ENCODE measurements at regions not wholly inside any gene's neighbourhood (a gene's known extent, or its start where the extent isn't known, plus 50 kb on each side); places are given as distances from the start of the nearest gene placed in this dataset.

DNA sequence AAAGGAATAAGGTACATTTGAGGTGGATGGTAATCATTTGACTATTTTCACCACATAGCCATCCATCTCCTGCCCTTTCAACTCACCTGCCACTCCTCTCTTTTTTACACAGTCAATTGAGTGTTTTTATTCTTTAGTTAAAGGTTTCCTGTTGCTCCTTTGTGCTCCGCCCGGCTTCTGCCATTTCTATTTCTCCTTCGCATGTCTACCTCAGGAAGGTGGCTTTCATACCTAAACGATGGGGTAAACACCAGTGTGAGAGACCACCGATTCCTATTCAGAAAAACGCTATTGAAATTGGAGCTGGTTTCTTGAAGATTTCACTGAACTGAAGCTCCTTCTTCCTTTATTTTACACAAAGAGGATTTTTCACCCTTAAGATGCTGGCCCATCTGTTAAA lies 1628.0 kb upstream of the PIK3C3 start:
- POLR2A ChIA-PET (ENCODE audit: partially characterized antibody) = no interaction called here
- no peak overlapping the region for H4K91ac ChIP-seq (replicated peaks; ENCODE audit: insufficient read length, low read length)
- H2BK20ac ChIP-seq (ENCODE audit: low read length) = no peak overlapping the region
- H3K9me3 ChIP-seq (ENCODE audit: insufficient read depth in 2 of 2, low read depth in 1 of 2, low read length in 1 of 2) = peaks cover 0 to 5% of the 10 kb centered on the region in 2 experiments; a peak in 1 of 4 replicates
- H4K20me1 ChIP-seq (replicated peaks in 1 of 2; ENCODE audit: control insufficient read depth in 1 of 2, insufficient read depth in 2 of 2, low read length in 2 of 2) = no peaks in the 10 kb centered on the region
- H2AK5ac ChIP-seq (ENCODE audit: low read depth, low read length) = no peak overlapping the region
- H3K4me3 ChIP-seq (ENCODE audit: extremely low read depth in 1 of 4, insufficient read depth in 2 of 4, low read depth in 3 of 4, low read length in 4 of 4) = peak overlapping the region in 1 of 4 experiments; percentile 15; a peak in 1 of 8 replicates
- FAIRE-seq (peak; percentile 39), DNase-seq (ENCODE audit: low read depth in 1 of 2, low spot score in 2 of 2) (peak in 1 of 2 experiments; percentile 9)
- no peak overlapping the region for H2BK15ac ChIP-seq (ENCODE audit: low read length)
- H3K18ac ChIP-seq (ENCODE audit: extremely low read depth, low read length) = no peak overlapping the region
- H2AFZ ChIP-seq (ENCODE audit: low read length) = peak overlapping the region; percentile 51; the same call in 1 of the 2 replicates
- H3K14ac ChIP-seq (ENCODE audit: insufficient read length) = no peak overlapping the region
- H3K23me2 ChIP-seq (ENCODE audit: low read depth, low read length) = no peaks in the 10 kb centered on the region
- no peak overlapping the region for H2BK12ac ChIP-seq (ENCODE audit: low read depth, low read length)
- no peaks in the 10 kb centered on the region; a peak in 1 of 7 replicates for H3K4me1 ChIP-seq (replicated peaks in 1 of 4; ENCODE audit: control insufficient read depth in 3 of 4, insufficient read depth in 4 of 4, low read length in 3 of 4)
- CTCF ChIA-PET (ENCODE audit: partially characterized antibody) = interaction anchor here (0.7 kb wide), 1 partner anchor 61 kb away, joined by 3 read pairs; no protein-coding TSS in a partner anchor
- no peak overlapping the region for H4K5ac ChIP-seq (ENCODE audit: insufficient read length, low read depth, low read length)
- H2BK120ac ChIP-seq (replicated peaks; ENCODE audit: low read depth, low read length) = no peak overlapping the region
- H3K36me3 ChIP-seq (ENCODE audit: control insufficient read depth in 2 of 4, insufficient read depth in 4 of 4, low read length in 3 of 4) = no peaks in the 10 kb centered on the region
- H2BK5ac ChIP-seq (ENCODE audit: low read depth, low read length) = no peak overlapping the region
- H4K8ac ChIP-seq (ENCODE audit: extremely low read depth, insufficient read depth, low read length) = no peak overlapping the region
- no peak overlapping the region for H3K56ac ChIP-seq (replicated peaks; ENCODE audit: insufficient read length, low read depth, low read length)
- WGBS, 2 experiments (ENCODE audit: extremely low coverage in 1 of 2, insufficient coverage in 1 of 2, insufficient read length in 1 of 2, insufficient replicate concordance in 2 of 2, low coverage in 1 of 2, low lambda C conversion rate in 2 of 2, missing lambda C conversion rate in 1 of 2) = 34% methylated on average over 6 of the region's 6 CpGs; no CpG with 5 or more reads in 1 of the 2 experiments
- H3K79me1 ChIP-seq (ENCODE audit: low read depth, low read length) = no peaks in the 10 kb centered on the region
- H3K4ac ChIP-seq (replicated peaks; ENCODE audit: insufficient read length, low read depth, low read length) = no peak overlapping the region
- H3K79me2 ChIP-seq (ENCODE audit: control insufficient read depth in 1 of 2, insufficient read depth in 2 of 2, low read length in 2 of 2) = no peaks in the 10 kb centered on the region
- no peaks in the 10 kb centered on the region for H3K27me3 ChIP-seq (replicated peaks in 1 of 4; ENCODE audit: control insufficient read depth in 3 of 4, extremely low read depth in 1 of 4, insufficient read depth in 3 of 4, low read length in 3 of 4)
- 0 out of 4 replicates have a peak overlapping the region, but pooled peaks of 1 of the 2 experiments have one; percentile 25 for H3K4me2 ChIP-seq (ENCODE audit: insufficient read depth in 1 of 2, low read depth in 2 of 2, low read length in 2 of 2)
- no peak overlapping the region for H3K27ac ChIP-seq (ENCODE audit: low read depth, low read length)
- H3K9ac ChIP-seq (replicated peaks in 1 of 4; ENCODE audit: extremely low read depth in 1 of 4, low read depth in 3 of 4, low read length in 3 of 4) = no peak overlapping the region
- no peak overlapping the region for H3K23ac ChIP-seq (ENCODE audit: insufficient read length)
- no peak for TF ChIP-seq SAP30 (IDR thresholded peaks at IDR 0.05; ENCODE audit: insufficient read depth, insufficient replicate concordance, low read length)
- no peak for TF ChIP-seq CBX8 (IDR thresholded peaks at IDR 0.05; ENCODE audit: borderline replicate concordance, low read depth, low read length)
- TF ChIP-seq HDAC2 (IDR thresholded peaks at IDR 0.05; ENCODE audit: borderline replicate concordance in 1 of 2, low read depth in 2 of 2, low read length in 2 of 2) = no peak
- no peak for TF ChIP-seq SP2 (IDR thresholded peaks at IDR 0.05; ENCODE audit: low read length)
- no peak for TF ChIP-seq JUN (IDR thresholded peaks at IDR 0.05; ENCODE audit: low read depth, low read length)
- TF ChIP-seq CTCF (IDR thresholded peaks at IDR 0.05; ENCODE audit: control extremely low read depth in 1 of 3, insufficient read depth in 1 of 3, low read depth in 1 of 3, low read length in 3 of 3) = no peak
- no peak for TF ChIP-seq SP1 (IDR thresholded peaks at IDR 0.05; ENCODE audit: low read depth, low read length)
- no peak for TF ChIP-seq GABPA (IDR thresholded peaks at IDR 0.05; ENCODE audit: borderline replicate concordance, insufficient read depth, low read length)
- TF ChIP-seq TCF12 (IDR thresholded peaks at IDR 0.05; ENCODE audit: low read depth, low read length) = no peak
- TF ChIP-seq SUZ12 (IDR thresholded peaks at IDR 0.05; ENCODE audit: low read length) = no peak
- TF ChIP-seq EZH2 (IDR thresholded peaks at IDR 0.05; ENCODE audit: low read depth, low read length, severe bottlenecking) = no peak

Data from H1 (cell line).